ENCODE measurements at regions not wholly inside any gene's neighbourhood (a gene's known extent, or its start where the extent isn't known, plus 50 kb on each side); places are given as distances from the start of the nearest gene placed in this dataset.
"Not testable (repeated sequence)": the region's sequence is repeated elsewhere in the genome, so short reads cannot be mapped to it uniquely, and the experiment has no call there.

- not testable (repeated sequence) for TF ChIP-seq CTCF (IDR thresholded peaks at IDR 0.05; ENCODE audit: borderline replicate concordance, extremely low read depth, low read length, poor library complexity, severe bottlenecking); EZH2 (IDR thresholded peaks at IDR 0.05; ENCODE audit: borderline replicate concordance, low read depth, low read length, severe bottlenecking)
Observed at GRCh38 chr6:57759850-57760249, 442.4 kb downstream of the PRIM2 start.

Data from DND-41 (cell line).